H9 (cell line): ENCODE measurements at regions not wholly inside any gene's neighbourhood (a gene's known extent, or its start where the extent isn't known, plus 50 kb on each side); places are given as distances from the start of the nearest gene placed in this dataset.

Experiments used
- DNase-seq: peaks from one replicate; pipeline ENCODE4 v3.0.0-alpha.2; 2017
- H2AFZ ChIP-seq: one replicate; pipeline ENCODE4 v1.6.1; 2013; ENCODE audit warnings: mild to moderate bottlenecking, low read length, control low read depth, moderate library complexity
- H2AK5ac ChIP-seq: 2 replicates; pipeline ENCODE4 v1.6.1; 2013; ENCODE audit warnings: low read length, control low read depth, mixed read lengths; ENCODE audit not compliant: insufficient read length
- H2BK120ac ChIP-seq: one replicate; pipeline ENCODE4 v1.6.1; 2013; ENCODE audit warnings: low read depth, mild to moderate bottlenecking, low read length, control low read depth, inconsistent platforms; ENCODE audit not compliant: poor library complexity, severe bottlenecking
- H2BK12ac ChIP-seq: 2 replicates; pipeline ENCODE4 v1.6.1; 2013; ENCODE audit warnings: low read length, control low read depth, mixed read lengths, low read depth; ENCODE audit not compliant: insufficient read length
- H2BK15ac ChIP-seq: 2 replicates; pipeline ENCODE4 v1.6.1; 2013; ENCODE audit warnings: low read depth, low read length, control low read depth
- H2BK20ac ChIP-seq: one replicate; pipeline ENCODE4 v1.6.1; 2013; ENCODE audit warnings: low read depth, mild to moderate bottlenecking, low read length, control low read depth, inconsistent platforms; ENCODE audit not compliant: poor library complexity, severe bottlenecking
- H2BK5ac ChIP-seq: 2 replicates; pipeline ENCODE4 v1.6.1; 2013; ENCODE audit warnings: low read length, control low read depth, mixed read lengths; ENCODE audit not compliant: insufficient read length
- H3K14ac ChIP-seq: 2 replicates; pipeline ENCODE4 v1.6.1; 2013; ENCODE audit warnings: low read length, control low read depth; ENCODE audit not compliant: insufficient read depth
- H3K18ac ChIP-seq: 2 replicates; pipeline ENCODE4 v1.6.1; 2013; ENCODE audit warnings: low read depth, mild to moderate bottlenecking, mixed read lengths, low read length, control low read depth; ENCODE audit not compliant: insufficient read length
- H3K23ac ChIP-seq: 2 replicates; pipeline ENCODE4 v1.6.1; 2013; ENCODE audit warnings: low read length, control low read depth, mixed read lengths, low read depth; ENCODE audit not compliant: insufficient read length
- H3K23me2 ChIP-seq: 2 replicates; pipeline ENCODE4 v1.6.1; 2013; ENCODE audit warnings: low read depth, mild to moderate bottlenecking, mixed read lengths, low read length, control low read depth; ENCODE audit not compliant: insufficient read length, poor library complexity, severe bottlenecking
- H3K27ac ChIP-seq: 2 replicates; pipeline ENCODE4 v1.5.1; 2013; ENCODE audit warnings: low read length, control low read depth, mixed read lengths, low read depth; ENCODE audit not compliant: insufficient read length
- H3K27me3 ChIP-seq: 2 replicates; pipeline ENCODE4 v1.6.1; 2013; ENCODE audit warnings: low read length, control low read depth, inconsistent platforms; ENCODE audit not compliant: insufficient read depth
- H3K4ac ChIP-seq: 2 replicates; pipeline ENCODE4 v1.6.1; 2013; ENCODE audit warnings: low read depth, mild to moderate bottlenecking, control low read depth, inconsistent platforms, low read length, moderate library complexity
- H3K4me1 ChIP-seq: 2 replicates; pipeline ENCODE4 v1.6.1; 2013; ENCODE audit warnings: low read length, control low read depth, inconsistent platforms; ENCODE audit not compliant: insufficient read depth
- H3K4me2 ChIP-seq: 2 replicates; pipeline ENCODE4 v1.6.1; 2013; ENCODE audit warnings: low read length, control low read depth, mixed read lengths; ENCODE audit not compliant: insufficient read length, insufficient read depth
- H3K56ac ChIP-seq: 2 replicates; pipeline ENCODE4 v1.6.1; 2013; ENCODE audit warnings: low read depth, mild to moderate bottlenecking, mixed read lengths, low read length, control low read depth; ENCODE audit not compliant: insufficient read length
- H3K79me1 ChIP-seq: 2 replicates; pipeline ENCODE4 v1.6.1; 2013; ENCODE audit warnings: low read depth, mild to moderate bottlenecking, moderate library complexity, low read length, control low read depth, inconsistent platforms; ENCODE audit not compliant: insufficient read depth, poor library complexity, severe bottlenecking
- H3K79me2 ChIP-seq: 2 replicates; pipeline ENCODE4 v1.6.1; 2013; ENCODE audit warnings: low read length, control low read depth, inconsistent platforms; ENCODE audit not compliant: insufficient read depth
- H3K9ac ChIP-seq: 2 replicates; pipeline ENCODE4 v1.6.1; 2013; ENCODE audit warnings: low read length, control low read depth, mixed read lengths; ENCODE audit not compliant: insufficient read length; ENCODE audit errors: extremely low read depth
- H3K9me3 ChIP-seq: one replicate; pipeline ENCODE4 v1.6.1; 2013; ENCODE audit warnings: low read depth, low read length, inconsistent platforms; ENCODE audit not compliant: control insufficient read depth
- H3T11ph ChIP-seq: one replicate; pipeline ENCODE4 v1.6.1; 2013; ENCODE audit warnings: mild to moderate bottlenecking, low read length, control low read depth, inconsistent platforms
- H4K20me1 ChIP-seq: one replicate; pipeline ENCODE4 v1.6.1; 2013; ENCODE audit not compliant: control insufficient read depth, insufficient read length, insufficient read depth
- H4K5ac ChIP-seq: 2 replicates; pipeline ENCODE4 v1.6.1; 2013; ENCODE audit warnings: low read depth, mild to moderate bottlenecking, mixed read lengths, low read length, control low read depth; ENCODE audit not compliant: insufficient read length
- H4K8ac ChIP-seq: replicated peaks from 2 replicates; pipeline ENCODE4 v1.6.1; 2013; ENCODE audit warnings: low read length, control low read depth, mixed read lengths, low read depth; ENCODE audit not compliant: insufficient read length
- H4K91ac ChIP-seq: 2 replicates; pipeline ENCODE4 v1.6.1; 2013; ENCODE audit warnings: low read depth, mild to moderate bottlenecking, moderate library complexity, mixed read lengths, low read length, control low read depth; ENCODE audit not compliant: insufficient read length
- H3K27ac Mint-ChIP-seq, 3 experiments: 2 replicates in 2 of 3; 3 replicates in 1 of 3; pipeline ENCODE4 v1.8.0; 2020 to 2021; ENCODE audit warnings: mixed read lengths in 3 of 3, mild to moderate bottlenecking in 1 of 3, moderate library complexity in 1 of 3
- H3K27me3 Mint-ChIP-seq: 2 replicates; pipeline ENCODE4 v1.8.0; 2021; ENCODE audit warnings: low read depth, mild to moderate bottlenecking, moderate library complexity, mixed read lengths
- H3K36me3 Mint-ChIP-seq, 3 experiments: 2 replicates in 2 of 3; 3 replicates in 1 of 3; pipeline ENCODE4 v1.8.0; 2020 to 2021; ENCODE audit warnings: low read depth in 3 of 3, mixed read lengths in 3 of 3; ENCODE audit not compliant: insufficient read depth in 1 of 3
- H3K4me1 Mint-ChIP-seq, 2 experiments: 2 replicates each; pipeline ENCODE4 v1.8.0; 2020; ENCODE audit warnings: mixed read lengths in 2 of 2
- H3K4me3 Mint-ChIP-seq, 2 experiments: 2 replicates in 1 of 2; 3 replicates in 1 of 2; pipeline ENCODE4 v1.8.0; 2020 to 2021; ENCODE audit warnings: mild to moderate bottlenecking in 2 of 2, mixed read lengths in 2 of 2, moderate library complexity in 1 of 2
- H3K9me3 Mint-ChIP-seq, 2 experiments: 2 replicates in 1 of 2; 3 replicates in 1 of 2; pipeline ENCODE4 v1.8.0; 2020; ENCODE audit warnings: mild to moderate bottlenecking in 2 of 2, mixed read lengths in 2 of 2, moderate library complexity in 1 of 2
- CTCF ChIP-seq: fragments of 200-600 bp; sonication (generic); conservative IDR thresholded peaks from 3 replicates; pipeline ENCODE4 v1.8.0; 2021; ENCODE audit warnings: antibody characterized with exemption, mild to moderate bottlenecking
- WGBS: extraction: QIAGEN DNeasy Blood & Tissue Kit; methylation state at CpG from one replicate; pipeline ENCODE4 v1.1.7; 2013; ENCODE audit warnings: missing lambda C conversion rate, low lambda C conversion rate, mixed read lengths; ENCODE audit not compliant: insufficient read length; ENCODE audit errors: extremely low coverage; 5-methylcytosine and 5-hydroxymethylcytosine counted together

GRCh38 chr3:159919873-159920272 lies 68.8 kb upstream of the IL12A start:
- Mint-ChIP-seq H3K4me1 (peaks cover 0 to 3% of the 10 kb centered on the region in 2 experiments; a peak in 2 of 4 replicates), H3K36me3 (no peaks in the 10 kb centered on the region; a peak in 1 of 7 replicates), H3K27ac (no peak overlapping the region), H3K4me3 (no peak overlapping the region), H3K27me3 (no peaks in the 10 kb centered on the region), H3K9me3 (no peaks in the 10 kb centered on the region)
- Histone ChIP-seq H3K14ac (no peak overlapping the region), H2BK15ac (no peak overlapping the region), H2AFZ (no peak overlapping the region), H3K9me3 (no peaks in the 10 kb centered on the region), H3K79me1 (no peaks in the 10 kb centered on the region), H2BK5ac (no peak overlapping the region), H3K79me2 (no peaks in the 10 kb centered on the region), H2BK12ac (no peak overlapping the region), H4K5ac (no peak overlapping the region), H3K4me2 (no peak overlapping the region), H2BK20ac (no peak overlapping the region), H3K23me2 (no peaks in the 10 kb centered on the region), H4K8ac (no peak overlapping the region), H2BK120ac (no peak overlapping the region), H3K18ac (no peak overlapping the region), H2AK5ac (no peak overlapping the region), H4K91ac (no peak overlapping the region), H3K27me3 (no peaks in the 10 kb centered on the region), H3K4ac (no peak overlapping the region), H3T11ph (no peak overlapping the region), H3K4me1 (no peaks in the 10 kb centered on the region), H4K20me1 (no peaks in the 10 kb centered on the region), H3K27ac (no peak overlapping the region), H3K9ac (no peak overlapping the region), H3K56ac (no peak overlapping the region), H3K23ac (no peak overlapping the region)
- no peak for DNase-seq
- no CpG with 5 or more reads among the region's 1 CpG for WGBS
- TF ChIP-seq CTCF, result no peak
